ENCODE measurements at regions not wholly inside any gene's neighbourhood (a gene's known extent, or its start where the extent isn't known, plus 50 kb on each side); places are given as distances from the start of the nearest gene placed in this dataset.

GRCh38 chr3:117248153-117248552 lies 538.6 kb downstream of the TUSC7 start:
- TF ChIP-seq CTCF (IDR thresholded peaks at IDR 0.05): no peak
- no peak for TF ChIP-seq POLR2A (IDR thresholded peaks at IDR 0.05)
